ENCODE measurements at regions not wholly inside any gene's neighbourhood (a gene's known extent, or its start where the extent isn't known, plus 50 kb on each side); places are given as distances from the start of the nearest gene placed in this dataset.

GRCh38 chr16:88296437-88297177 lies 86.2 kb upstream of the ZNF469 start:
- H3K27ac ChIP-seq (ENCODE audit: low read depth): no peak overlapping the region
- H3K4me3 ChIP-seq: no peak overlapping the region
- no peaks in the 10 kb centered on the region for H3K27me3 ChIP-seq (ENCODE audit: insufficient read depth)
- no peaks in the 10 kb centered on the region for H4K20me1 ChIP-seq (replicated peaks; ENCODE audit: insufficient read depth)
- no peak overlapping the region for H3K27ac Mint-ChIP-seq
- ATAC-seq (no peak), DNase-seq (ENCODE audit: low spot score) (no peak)
- no peak overlapping the region for H3K4me3 Mint-ChIP-seq
- H3K4me1 Mint-ChIP-seq: no peaks in the 10 kb centered on the region
- H3K36me3 Mint-ChIP-seq (ENCODE audit: low read depth): no peaks in the 10 kb centered on the region; the same call in 2 of the 3 replicates
- peaks cover 20% of the 10 kb centered on the region for H3K27me3 Mint-ChIP-seq (ENCODE audit: insufficient read depth, low read depth, poor library complexity)
- no peaks in the 10 kb centered on the region for H3K79me2 ChIP-seq (replicated peaks; ENCODE audit: insufficient read depth)
- no peaks in the 10 kb centered on the region for H3K36me3 ChIP-seq (ENCODE audit: insufficient read depth)
- H3F3A ChIP-seq (replicated peaks; ENCODE audit: low read depth): no peaks in the 10 kb centered on the region
- H3K4me1 ChIP-seq (ENCODE audit: insufficient read depth): no peaks in the 10 kb centered on the region
- no peak overlapping the region for H2AFZ ChIP-seq
- no peak overlapping the region for H3K4me2 ChIP-seq
- TF ChIP-seq POLR2AphosphoS5 (IDR thresholded peaks at IDR 0.05; ENCODE audit: low read depth): no peak
- no peak for TF ChIP-seq NANOG (IDR thresholded peaks at IDR 0.05; ENCODE audit: borderline replicate concordance)
- no peak for TF ChIP-seq JUNB (IDR thresholded peaks at IDR 0.05; ENCODE audit: unreplicated experiment)
- TF ChIP-seq EZH2 (IDR thresholded peaks at IDR 0.05; ENCODE audit: low read depth, unreplicated experiment): no peak
- no peak for TF ChIP-seq EZH2phosphoT487 (IDR thresholded peaks at IDR 0.05; ENCODE audit: unreplicated experiment)
- TF ChIP-seq CREB1 (CRISPR knock-in tag; IDR thresholded peaks at IDR 0.05; ENCODE audit: low read depth): no peak
- TF ChIP-seq ZNF331 (CRISPR knock-in tag; IDR thresholded peaks at IDR 0.05; ENCODE audit: low read depth): no peak
- no peak for TF ChIP-seq ETS1 (IDR thresholded peaks at IDR 0.05)
- no peak for TF ChIP-seq REST (IDR thresholded peaks at IDR 0.05; ENCODE audit: unreplicated experiment)
- TF ChIP-seq, protein P1, sequence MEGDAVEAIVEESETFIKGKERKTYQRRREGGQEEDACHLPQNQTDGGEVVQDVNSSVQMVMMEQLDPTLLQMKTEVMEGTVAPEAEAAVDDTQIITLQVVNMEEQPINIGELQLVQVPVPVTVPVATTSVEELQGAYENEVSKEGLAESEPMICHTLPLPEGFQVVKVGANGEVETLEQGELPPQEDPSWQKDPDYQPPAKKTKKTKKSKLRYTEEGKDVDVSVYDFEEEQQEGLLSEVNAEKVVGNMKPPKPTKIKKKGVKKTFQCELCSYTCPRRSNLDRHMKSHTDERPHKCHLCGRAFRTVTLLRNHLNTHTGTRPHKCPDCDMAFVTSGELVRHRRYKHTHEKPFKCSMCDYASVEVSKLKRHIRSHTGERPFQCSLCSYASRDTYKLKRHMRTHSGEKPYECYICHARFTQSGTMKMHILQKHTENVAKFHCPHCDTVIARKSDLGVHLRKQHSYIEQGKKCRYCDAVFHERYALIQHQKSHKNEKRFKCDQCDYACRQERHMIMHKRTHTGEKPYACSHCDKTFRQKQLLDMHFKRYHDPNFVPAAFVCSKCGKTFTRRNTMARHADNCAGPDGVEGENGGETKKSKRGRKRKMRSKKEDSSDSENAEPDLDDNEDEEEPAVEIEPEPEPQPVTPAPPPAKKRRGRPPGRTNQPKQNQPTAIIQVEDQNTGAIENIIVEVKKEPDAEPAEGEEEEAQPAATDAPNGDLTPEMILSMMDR (conservative IDR thresholded peaks at IDR 0.05; ENCODE audit: low read depth in 2 of 2): no peak
- TF ChIP-seq, protein P2, sequence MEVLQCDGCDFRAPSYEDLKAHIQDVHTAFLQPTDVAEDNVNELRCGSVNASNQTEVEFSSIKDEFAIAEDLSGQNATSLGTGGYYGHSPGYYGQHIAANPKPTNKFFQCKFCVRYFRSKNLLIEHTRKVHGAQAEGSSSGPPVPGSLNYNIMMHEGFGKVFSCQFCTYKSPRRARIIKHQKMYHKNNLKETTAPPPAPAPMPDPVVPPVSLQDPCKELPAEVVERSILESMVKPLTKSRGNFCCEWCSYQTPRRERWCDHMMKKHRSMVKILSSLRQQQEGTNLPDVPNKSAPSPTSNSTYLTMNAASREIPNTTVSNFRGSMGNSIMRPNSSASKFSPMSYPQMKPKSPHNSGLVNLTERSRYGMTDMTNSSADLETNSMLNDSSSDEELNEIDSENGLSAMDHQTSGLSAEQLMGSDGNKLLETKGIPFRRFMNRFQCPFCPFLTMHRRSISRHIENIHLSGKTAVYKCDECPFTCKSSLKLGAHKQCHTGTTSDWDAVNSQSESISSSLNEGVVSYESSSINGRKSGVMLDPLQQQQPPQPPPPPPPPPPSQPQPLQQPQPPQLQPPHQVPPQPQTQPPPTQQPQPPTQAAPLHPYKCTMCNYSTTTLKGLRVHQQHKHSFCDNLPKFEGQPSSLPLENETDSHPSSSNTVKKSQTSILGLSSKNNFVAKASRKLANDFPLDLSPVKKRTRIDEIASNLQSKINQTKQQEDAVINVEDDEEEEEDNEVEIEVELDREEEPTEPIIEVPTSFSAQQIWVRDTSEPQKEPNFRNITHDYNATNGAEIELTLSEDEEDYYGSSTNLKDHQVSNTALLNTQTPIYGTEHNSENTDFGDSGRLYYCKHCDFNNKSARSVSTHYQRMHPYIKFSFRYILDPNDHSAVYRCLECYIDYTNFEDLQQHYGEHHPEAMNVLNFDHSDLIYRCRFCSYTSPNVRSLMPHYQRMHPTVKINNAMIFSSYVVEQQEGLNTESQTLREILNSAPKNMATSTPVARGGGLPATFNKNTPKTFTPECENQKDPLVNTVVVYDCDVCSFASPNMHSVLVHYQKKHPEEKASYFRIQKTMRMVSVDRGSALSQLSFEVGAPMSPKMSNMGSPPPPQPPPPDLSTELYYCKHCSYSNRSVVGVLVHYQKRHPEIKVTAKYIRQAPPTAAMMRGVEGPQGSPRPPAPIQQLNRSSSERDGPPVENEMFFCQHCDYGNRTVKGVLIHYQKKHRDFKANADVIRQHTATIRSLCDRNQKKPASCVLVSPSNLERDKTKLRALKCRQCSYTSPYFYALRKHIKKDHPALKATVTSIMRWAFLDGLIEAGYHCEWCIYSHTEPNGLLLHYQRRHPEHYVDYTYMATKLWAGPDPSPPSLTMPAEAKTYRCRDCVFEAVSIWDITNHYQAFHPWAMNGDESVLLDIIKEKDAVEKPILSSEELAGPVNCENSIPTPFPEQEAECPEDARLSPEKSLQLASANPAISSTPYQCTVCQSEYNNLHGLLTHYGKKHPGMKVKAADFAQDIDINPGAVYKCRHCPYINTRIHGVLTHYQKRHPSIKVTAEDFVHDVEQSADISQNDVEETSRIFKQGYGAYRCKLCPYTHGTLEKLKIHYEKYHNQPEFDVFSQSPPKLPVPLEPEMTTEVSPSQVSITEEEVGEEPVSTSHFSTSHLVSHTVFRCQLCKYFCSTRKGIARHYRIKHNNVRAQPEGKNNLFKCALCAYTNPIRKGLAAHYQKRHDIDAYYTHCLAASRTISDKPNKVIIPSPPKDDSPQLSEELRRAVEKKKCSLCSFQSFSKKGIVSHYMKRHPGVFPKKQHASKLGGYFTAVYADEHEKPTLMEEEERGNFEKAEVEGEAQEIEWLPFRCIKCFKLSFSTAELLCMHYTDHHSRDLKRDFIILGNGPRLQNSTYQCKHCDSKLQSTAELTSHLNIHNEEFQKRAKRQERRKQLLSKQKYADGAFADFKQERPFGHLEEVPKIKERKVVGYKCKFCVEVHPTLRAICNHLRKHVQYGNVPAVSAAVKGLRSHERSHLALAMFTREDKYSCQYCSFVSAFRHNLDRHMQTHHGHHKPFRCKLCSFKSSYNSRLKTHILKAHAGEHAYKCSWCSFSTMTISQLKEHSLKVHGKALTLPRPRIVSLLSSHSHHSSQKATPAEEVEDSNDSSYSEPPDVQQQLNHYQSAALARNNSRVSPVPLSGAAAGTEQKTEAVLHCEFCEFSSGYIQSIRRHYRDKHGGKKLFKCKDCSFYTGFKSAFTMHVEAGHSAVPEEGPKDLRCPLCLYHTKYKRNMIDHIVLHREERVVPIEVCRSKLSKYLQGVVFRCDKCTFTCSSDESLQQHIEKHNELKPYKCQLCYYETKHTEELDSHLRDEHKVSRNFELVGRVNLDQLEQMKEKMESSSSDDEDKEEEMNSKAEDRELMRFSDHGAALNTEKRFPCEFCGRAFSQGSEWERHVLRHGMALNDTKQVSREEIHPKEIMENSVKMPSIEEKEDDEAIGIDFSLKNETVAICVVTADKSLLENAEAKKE (CRISPR knock-in tag; IDR thresholded peaks at IDR 0.05): no peak
- no peak for TF ChIP-seq ZNF114 (CRISPR knock-in tag; IDR thresholded peaks at IDR 0.05)
- no peak for TF ChIP-seq STAT1 (IDR thresholded peaks at IDR 0.05; ENCODE audit: unreplicated experiment)
- peaks cover 33% of the 10 kb centered on the region for H3K9me3 Mint-ChIP-seq
- no peaks in the 10 kb centered on the region for H3K9me2 ChIP-seq (ENCODE audit: insufficient read depth)
